ENCODE measurements at regions not wholly inside any gene's neighbourhood (a gene's known extent, or its start where the extent isn't known, plus 50 kb on each side); places are given as distances from the start of the nearest gene placed in this dataset.

DNA sequence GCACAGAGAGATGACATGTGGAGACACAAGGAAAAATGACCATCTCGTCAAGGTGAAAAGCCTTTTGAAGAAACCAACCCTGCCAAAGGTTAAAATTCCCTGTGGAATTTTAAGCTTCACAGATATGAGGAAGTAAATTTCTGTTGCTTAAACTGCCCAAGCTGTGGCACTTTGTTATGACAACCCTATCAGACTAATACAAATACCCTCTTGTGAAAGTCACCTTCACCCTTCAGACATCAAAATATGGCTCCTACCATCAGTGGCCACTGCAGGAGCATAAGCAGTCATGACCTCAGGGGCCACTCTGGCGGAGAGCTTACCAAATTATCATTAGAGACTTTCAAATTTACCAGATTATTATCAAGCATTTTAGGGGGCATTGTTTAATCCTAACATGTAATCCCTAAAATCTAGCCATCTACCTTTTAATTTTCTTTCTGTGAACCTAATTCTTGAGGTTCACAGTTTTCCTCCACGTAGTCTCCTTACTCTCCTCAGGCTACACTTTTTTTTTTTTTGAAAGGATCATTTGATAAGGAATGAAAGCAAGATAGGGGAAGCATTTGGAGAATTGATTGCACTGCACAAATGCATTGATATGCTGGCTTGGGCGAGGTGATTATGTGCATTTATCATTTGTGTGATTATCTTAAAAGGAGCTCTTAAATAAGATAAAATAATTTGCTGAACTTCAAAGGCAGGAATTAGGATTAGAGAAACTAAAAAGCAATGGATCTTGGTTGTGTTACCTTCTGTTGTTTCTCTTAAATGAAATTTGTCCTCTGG, 90.3 kb downstream of the TMEM168 start:
- Histone ChIP-seq H3K27ac (no peak overlapping the region), H3K36me3 (no peaks in the 10 kb centered on the region), H3K4me1 (no peaks in the 10 kb centered on the region), H3K27me3 (no peaks in the 10 kb centered on the region), H3K4me3 (no peak overlapping the region), H3K9me3 (no peaks in the 10 kb centered on the region)
- no peak for TF ChIP-seq CTCF (IDR thresholded peaks at IDR 0.05)
- no peak for DNase-seq (ENCODE audit: low spot score)

DNA sequence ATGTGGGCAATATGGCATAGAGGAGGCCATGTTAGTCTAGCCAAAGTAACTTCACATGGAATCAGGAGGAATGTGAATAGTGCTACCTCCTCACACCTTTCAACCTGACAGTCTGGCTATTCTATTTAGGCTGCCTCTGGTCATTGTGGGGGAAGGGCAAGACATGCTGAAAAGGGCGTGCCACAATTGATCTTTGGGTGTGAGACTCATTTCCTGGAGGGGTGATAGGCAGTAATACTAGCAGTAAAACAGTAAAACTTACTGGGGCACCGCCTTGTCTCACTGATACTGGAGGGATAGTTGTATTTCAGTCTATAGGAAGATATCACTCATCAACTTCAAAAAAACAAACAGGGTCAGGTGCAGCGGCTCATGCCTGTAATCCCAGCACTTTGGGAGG, 88.7 kb downstream of the TMEM168 start:
- no peaks in the 10 kb centered on the region for H3K9me3 ChIP-seq
- no peak overlapping the region for H3K27ac ChIP-seq
- no peaks in the 10 kb centered on the region for H3K27me3 ChIP-seq
- H3K4me1 ChIP-seq = no peaks in the 10 kb centered on the region
- no peak for TF ChIP-seq CTCF (IDR thresholded peaks at IDR 0.05)
- no peaks in the 10 kb centered on the region for H3K36me3 ChIP-seq
- no peak overlapping the region for H3K4me3 ChIP-seq
- no peak for DNase-seq (ENCODE audit: low spot score)

GRCh38 chr7:112707655-112708054, 82.5 kb downstream of the TMEM168 start:
- Histone ChIP-seq H3K9me3 (no peaks in the 10 kb centered on the region), H3K27ac (no peak overlapping the region), H3K27me3 (no peaks in the 10 kb centered on the region), H3K36me3 (no peaks in the 10 kb centered on the region), H3K4me3 (no peak overlapping the region), H3K4me1 (no peaks in the 10 kb centered on the region)
- no peak for TF ChIP-seq CTCF (IDR thresholded peaks at IDR 0.05)
- no peak for DNase-seq (ENCODE audit: low spot score)

GRCh38 chr7:112708236-112708635, 82.0 kb downstream of the TMEM168 start:
- Histone ChIP-seq H3K4me3 (no peak overlapping the region), H3K27me3 (no peaks in the 10 kb centered on the region), H3K27ac (no peak overlapping the region), H3K36me3 (no peaks in the 10 kb centered on the region), H3K9me3 (no peaks in the 10 kb centered on the region), H3K4me1 (no peaks in the 10 kb centered on the region)
- DNase-seq (ENCODE audit: low spot score) = no peak
- TF ChIP-seq CTCF (IDR thresholded peaks at IDR 0.05) = no peak

Data from right atrium auricular region (tissue), 2 donors.